DMS114 treated with DMSO at 0.1 percent for 48 hours (cell line): ENCODE measurements at regions not wholly inside any gene's neighbourhood (a gene's known extent, or its start where the extent isn't known, plus 50 kb on each side); places are given as distances from the start of the nearest gene placed in this dataset.

Source experiments
- DNase-seq: peaks from one replicate; lab custom pipeline; 2025; ENCODE audit not compliant: unreplicated experiment; lab: John Stamatoyannopoulos, UW

- no peak for DNase-seq
Measured at GRCh38 chr16:6615636-6616035, 717.0 kb upstream of the RBFOX1 start.

- DNase-seq: no peak
Measured at GRCh38 chr16:6611535-6611934, 721.1 kb upstream of the RBFOX1 start.

- DNase-seq: no peak
Measured at GRCh38 chr16:6605490-6605889, 727.2 kb upstream of the RBFOX1 start.

GRCh38 chr16:6603780-6604325 is 728.8 kb upstream of the RBFOX1 start:
- no peak for DNase-seq

GRCh38 chr16:6602405-6602804 is 730.2 kb upstream of the RBFOX1 start:
- no peak for DNase-seq

GRCh38 chr16:6600167-6600566 is 732.5 kb upstream of the RBFOX1 start:
- DNase-seq: no peak

- DNase-seq: no peak
Measured at GRCh38 chr16:6593799-6594198, 738.8 kb upstream of the RBFOX1 start.

- no peak for DNase-seq
Measured at GRCh38 chr16:6576606-6577005, 756.0 kb upstream of the RBFOX1 start.

GRCh38 chr16:6576113-6576512 is 756.5 kb upstream of the RBFOX1 start:
- no peak for DNase-seq

- no peak for DNase-seq
Measured at GRCh38 chr16:6574146-6574545, 758.5 kb upstream of the RBFOX1 start.

- DNase-seq: no peak
Measured at GRCh38 chr16:6573577-6573976, 759.1 kb upstream of the RBFOX1 start.

GRCh38 chr16:6571044-6571443 is 761.6 kb upstream of the RBFOX1 start:
- no peak for DNase-seq

- no peak for DNase-seq
Measured at GRCh38 chr16:6570530-6570929, 762.1 kb upstream of the RBFOX1 start.

- no peak for DNase-seq
Measured at GRCh38 chr16:6562986-6563385, 769.7 kb upstream of the RBFOX1 start.

GRCh38 chr16:6560306-6561100 is 772.1 kb upstream of the RBFOX1 start:
- DNase-seq: no peak

GRCh38 chr16:6558661-6559060 is 774.0 kb upstream of the RBFOX1 start:
- no peak for DNase-seq

GRCh38 chr16:6558126-6558525 is 774.5 kb upstream of the RBFOX1 start:
- no peak for DNase-seq

- DNase-seq: no peak
Measured at GRCh38 chr16:6557353-6558023, 775.2 kb upstream of the RBFOX1 start.

- no peak for DNase-seq
Measured at GRCh38 chr16:6549415-6549814, 783.2 kb upstream of the RBFOX1 start.

- DNase-seq: no peak
Measured at GRCh38 chr16:6548507-6548906, 784.1 kb upstream of the RBFOX1 start.

GRCh38 chr16:6547131-6547530 is 785.5 kb upstream of the RBFOX1 start:
- DNase-seq: no peak

GRCh38 chr16:6545329-6545728 is 787.3 kb upstream of the RBFOX1 start:
- no peak for DNase-seq
